Spleen (tissue), 7 donors: ENCODE measurements at regions not wholly inside any gene's neighbourhood (a gene's known extent, or its start where the extent isn't known, plus 50 kb on each side); places are given as distances from the start of the nearest gene placed in this dataset.

Source experiments
- CTCF ChIP-seq, 11 experiments: fragments of 200-600 bp in 7 of 11; fragments of 450-650 bp in 4 of 11; sonication (generic) in 4 of 11; IDR thresholded peaks in 8 of 11; conservative IDR thresholded peaks in 3 of 11; 1 replicate in 7 of 11; 2 replicates in 4 of 11; pipeline versions ENCODE4 v1.4.0 to v1.8.0; 2016 to 2021; ENCODE audit warnings: antibody characterized with exemption in 11 of 11, inconsistent platforms in 4 of 11, mild to moderate bottlenecking in 1 of 11
- POLR2A ChIP-seq, 3 donors: fragments of 450-650 bp; IDR thresholded peaks; one replicate each; pipeline ENCODE4 v1.5.1; 2017; ENCODE audit warnings: antibody characterized with exemption in 3 of 3, mild to moderate bottlenecking in 1 of 3
- donor health status: DM: no; HTN: no; CAD: no; lungs with moderate emphysema.
- donor health status: DM: no; HTN: no; CAD: no.
- donor health status: DM: no; HTN: no; CAD: no.

DNA sequence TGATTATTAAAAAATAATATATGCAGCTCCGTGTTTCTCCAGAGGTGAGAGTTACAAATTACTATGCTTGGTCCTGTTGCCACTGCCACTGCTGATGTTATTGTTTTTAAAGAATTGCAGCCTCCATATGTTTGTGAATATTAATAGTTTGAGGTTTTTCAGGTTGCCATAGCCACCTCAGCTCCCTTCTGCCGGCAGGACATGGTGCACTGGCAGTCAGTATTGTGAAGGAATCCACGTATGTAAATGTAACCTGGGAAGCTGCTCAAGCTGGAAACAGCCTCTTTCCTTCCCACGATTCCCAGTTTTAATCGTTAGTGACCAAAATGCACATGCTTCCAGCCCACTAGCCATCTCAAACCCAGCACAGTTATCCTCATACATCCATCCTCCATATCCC, 184.4 kb upstream of the CCNG1 start:
- TF ChIP-seq CTCF (IDR thresholded peaks at IDR 0.05 in 8 of 11, conservative IDR thresholded peaks at IDR 0.05 in 3 of 11) (no peak), POLR2A (IDR thresholded peaks at IDR 0.05) (no peak)
